C1 segment of cervical spinal cord (tissue), 14 donors: ENCODE measurements at regions not wholly inside any gene's neighbourhood (a gene's known extent, or its start where the extent isn't known, plus 50 kb on each side); places are given as distances from the start of the nearest gene placed in this dataset.
"Not testable (repeated sequence)": the region's sequence is repeated elsewhere in the genome, so short reads cannot be mapped to it uniquely, and the experiment has no call there.

Experiments
- DNase-seq, 14 donors: peaks; one replicate each; lab custom pipeline; 2025; lab: John Stamatoyannopoulos, UW

DNA sequence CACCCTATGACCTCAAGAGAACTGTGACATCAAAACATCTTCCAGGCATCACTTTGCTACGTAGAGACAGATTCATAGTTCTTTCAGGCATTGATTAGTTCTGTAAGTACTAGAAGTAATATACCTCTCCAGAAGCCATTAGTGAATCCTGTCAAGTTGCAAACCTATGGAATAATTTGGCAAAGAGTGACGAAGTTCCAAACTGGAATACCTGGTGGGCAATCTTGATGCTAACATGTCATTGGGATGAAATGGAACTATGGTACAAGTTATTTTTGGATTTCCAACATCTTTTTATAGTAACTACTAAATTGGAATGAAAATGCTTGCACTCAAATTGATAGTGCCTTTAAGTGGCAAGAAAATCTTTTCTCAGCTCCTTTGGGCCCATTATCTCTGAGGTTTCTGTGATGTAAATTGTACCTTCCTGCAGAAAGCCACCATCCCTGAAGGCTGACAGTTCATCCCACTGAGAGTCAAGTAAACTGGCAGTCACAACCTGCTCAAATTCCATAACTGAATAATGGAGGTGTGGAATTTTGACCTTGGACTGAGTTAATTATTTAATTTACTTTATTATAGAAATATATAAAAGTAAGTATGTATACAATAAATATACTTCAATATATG is 435.5 kb downstream of the DTWD2 start:
- no peak for DNase-seq

DNA sequence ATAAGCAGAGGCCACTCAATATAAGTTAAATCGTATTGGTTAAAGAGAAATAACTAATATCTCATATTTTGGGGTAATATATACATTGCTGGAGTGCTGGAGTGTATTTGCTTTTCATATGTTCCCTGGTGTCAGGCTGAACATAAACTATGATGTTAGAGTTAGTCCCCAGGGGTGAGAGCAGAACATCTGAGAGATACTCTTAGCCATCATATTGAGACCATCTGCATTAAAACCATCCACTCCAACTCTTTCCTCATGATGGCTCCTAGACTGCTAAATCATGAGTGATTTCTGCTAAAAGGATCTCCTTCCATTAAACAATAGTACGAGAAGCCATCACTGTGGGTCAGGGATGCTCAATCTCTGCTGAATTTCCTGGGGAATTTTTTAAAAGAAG is 436.2 kb downstream of the DTWD2 start:
- DNase-seq = no peak

GRCh38 chr5:118551716-118552115 is 436.6 kb downstream of the DTWD2 start:
- DNase-seq = no peak

- DNase-seq = no peak
Measured at GRCh38 chr5:118551031-118551430, 437.3 kb downstream of the DTWD2 start.

- no peak for DNase-seq
Measured at GRCh38 chr5:118548761-118549720, 439.3 kb downstream of the DTWD2 start.

- DNase-seq = no peak
Measured at GRCh38 chr5:118545470-118545869, 442.9 kb downstream of the DTWD2 start.

GRCh38 chr5:118544887-118545449 is 443.4 kb downstream of the DTWD2 start:
- DNase-seq = no peak

DNA sequence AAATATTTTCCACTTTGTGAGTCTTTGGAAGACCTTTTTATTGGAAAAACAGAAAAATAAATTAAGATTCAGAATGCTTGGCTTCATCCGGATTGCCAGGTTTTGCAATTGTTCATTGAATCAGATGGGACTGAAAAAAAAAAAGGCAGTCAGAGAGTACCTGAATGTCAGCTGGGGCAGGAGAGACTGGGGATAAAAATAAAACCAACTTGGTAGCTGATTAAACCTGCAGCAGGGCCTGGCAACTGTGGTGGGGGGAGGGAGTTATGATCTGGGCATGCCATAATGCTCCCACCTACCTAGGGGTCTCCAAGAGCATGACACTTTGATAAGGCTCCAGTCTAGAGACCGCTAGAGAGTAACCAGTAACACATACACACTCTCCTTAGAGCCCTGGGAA is 454.4 kb downstream of the DTWD2 start:
- DNase-seq = no peak

DNA sequence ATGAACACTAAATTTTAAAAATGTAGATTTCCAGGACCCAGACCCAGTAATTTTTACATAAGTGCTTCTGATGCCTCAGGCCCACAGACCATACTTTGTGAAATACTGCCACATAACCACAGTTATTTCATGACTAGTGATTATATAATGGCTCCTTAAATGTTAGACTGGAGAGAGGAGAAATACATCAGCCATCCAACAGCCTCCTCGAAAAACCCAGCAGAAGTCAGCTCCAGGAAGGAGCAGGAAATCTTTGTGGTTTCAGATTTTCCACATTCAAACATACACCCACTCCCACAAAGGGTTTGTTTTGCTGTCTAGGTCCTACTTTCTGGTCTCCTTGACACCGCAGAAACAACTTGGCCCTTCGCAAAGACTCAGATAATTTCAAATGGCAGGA is 455.2 kb downstream of the DTWD2 start:
- DNase-seq = no peak

DNA sequence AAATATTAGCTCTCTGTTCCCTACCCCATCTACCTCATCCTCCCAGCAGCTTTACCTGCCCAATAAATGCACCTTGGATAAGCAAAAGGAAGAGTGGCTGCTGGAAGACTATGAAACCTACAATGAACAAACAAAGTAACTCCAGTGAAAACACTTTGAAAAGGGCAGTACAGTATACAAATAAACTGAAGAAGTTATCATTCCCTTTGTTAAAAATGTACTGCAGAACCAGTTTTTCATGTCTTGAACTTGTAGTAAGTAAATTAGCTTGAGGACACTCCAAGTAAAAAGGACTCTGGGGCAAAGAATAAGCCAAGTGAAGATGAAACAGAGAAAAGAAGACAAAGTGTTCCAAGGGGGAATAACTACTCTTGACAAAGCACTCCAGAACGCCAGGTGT is 457.1 kb downstream of the DTWD2 start:
- DNase-seq = no peak

DNA sequence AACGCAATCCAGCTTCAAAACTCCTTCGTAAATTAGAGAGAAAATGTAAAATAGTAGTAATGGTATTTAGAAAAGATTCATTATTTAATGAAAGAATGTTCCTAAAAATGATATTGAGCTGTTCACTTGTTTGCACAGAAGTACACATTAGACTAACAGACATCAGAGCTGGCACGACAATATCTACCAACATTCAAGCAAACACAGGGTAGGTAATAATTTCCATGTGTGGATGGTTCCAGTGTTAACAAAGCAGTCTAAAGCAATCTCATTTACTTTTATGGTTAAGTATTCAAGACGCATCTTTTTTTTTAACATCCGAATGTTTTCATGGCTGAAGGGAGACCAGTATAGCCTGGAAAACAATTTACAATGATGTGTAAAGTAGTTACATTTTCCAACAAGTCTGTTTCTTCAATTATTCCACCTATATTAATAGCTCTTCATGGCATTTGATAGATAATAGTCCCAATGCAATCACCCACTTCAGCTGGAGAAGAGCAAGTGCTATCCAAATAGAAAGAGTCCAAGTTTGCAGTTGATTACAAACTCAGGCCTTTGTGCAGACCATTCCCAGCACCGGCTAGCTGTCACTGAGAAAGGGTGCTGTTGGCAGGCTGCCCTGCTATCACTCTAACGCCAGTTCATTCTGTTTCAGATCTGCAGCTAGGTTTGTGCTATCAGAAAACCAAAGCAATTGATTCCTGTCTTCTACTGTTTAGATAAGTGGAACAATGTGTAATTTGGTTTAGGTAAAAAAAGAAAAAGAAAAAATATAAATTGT is 458.8 kb downstream of the DTWD2 start:
- no peak for DNase-seq

DNA sequence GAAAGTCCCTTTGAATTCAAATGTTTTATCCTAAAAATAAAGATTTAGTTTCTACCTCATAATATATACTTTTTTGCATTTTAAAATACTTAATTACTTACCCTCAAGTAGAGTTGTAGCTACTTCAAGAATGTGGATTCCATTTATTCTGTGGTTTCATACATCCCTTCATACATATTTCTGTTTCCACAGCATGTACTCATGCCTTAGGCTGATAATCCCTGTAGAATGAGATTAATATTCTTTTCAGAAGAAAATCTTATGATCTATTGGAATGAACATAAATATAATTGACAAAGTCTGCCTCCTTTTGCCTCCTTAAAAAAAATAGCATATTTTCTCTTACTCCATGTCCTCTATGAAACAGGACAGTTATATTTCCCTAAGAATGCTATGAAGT is 465.7 kb downstream of the DTWD2 start:
- no peak for DNase-seq

- DNase-seq = peak in 1 of 14 donors; percentile 17
Measured at GRCh38 chr5:118520771-118521415, 467.5 kb downstream of the DTWD2 start.

GRCh38 chr5:118519466-118519865 is 468.9 kb downstream of the DTWD2 start:
- no peak for DNase-seq

DNA sequence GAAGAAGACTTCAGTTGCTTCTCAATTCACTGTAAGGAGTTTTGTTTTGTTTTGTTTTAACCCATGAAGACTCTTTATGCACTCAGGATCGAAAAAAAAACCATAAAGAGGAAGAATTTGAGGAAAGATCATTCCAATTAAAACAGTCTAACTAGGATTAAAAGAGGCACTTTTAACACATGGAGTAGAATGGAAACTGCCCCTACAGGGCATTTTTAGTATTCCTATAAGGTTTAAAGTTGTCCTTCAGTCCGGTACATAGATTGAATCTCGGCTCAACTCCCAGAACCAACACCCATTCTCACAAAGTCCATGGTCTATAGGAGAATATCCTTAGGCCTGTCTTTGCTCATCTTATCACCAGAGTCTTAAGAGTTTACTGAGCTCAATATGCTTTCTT is 469.6 kb downstream of the DTWD2 start:
- DNase-seq = no peak

DNA sequence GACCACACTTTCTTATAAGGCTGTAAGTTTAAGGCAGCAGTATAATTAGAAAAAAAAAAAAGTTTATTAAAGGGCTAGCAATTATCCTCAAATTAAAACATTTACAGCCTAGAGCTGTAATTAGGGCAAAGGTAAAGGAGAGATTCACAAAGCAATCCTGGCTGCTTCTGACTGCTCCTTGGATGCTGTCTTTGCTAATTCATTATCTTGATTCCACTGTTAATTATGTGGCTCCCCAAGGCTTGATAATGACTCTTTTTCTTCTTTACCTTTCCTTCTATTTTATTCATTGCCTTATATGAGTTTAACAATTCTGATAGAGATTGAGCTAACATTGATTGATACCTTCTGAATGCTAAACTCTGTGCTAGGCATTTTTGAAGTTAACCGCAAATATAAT is 476.5 kb downstream of the DTWD2 start:
- DNase-seq = no peak

- DNase-seq = no peak
Measured at GRCh38 chr5:118506217-118506852, 482.0 kb downstream of the DTWD2 start.

GRCh38 chr5:118502232-118502631 is 486.1 kb downstream of the DTWD2 start:
- DNase-seq = not testable (repeated sequence)

GRCh38 chr5:118491351-118491750 is 497.0 kb downstream of the DTWD2 start:
- no peak for DNase-seq

DNA sequence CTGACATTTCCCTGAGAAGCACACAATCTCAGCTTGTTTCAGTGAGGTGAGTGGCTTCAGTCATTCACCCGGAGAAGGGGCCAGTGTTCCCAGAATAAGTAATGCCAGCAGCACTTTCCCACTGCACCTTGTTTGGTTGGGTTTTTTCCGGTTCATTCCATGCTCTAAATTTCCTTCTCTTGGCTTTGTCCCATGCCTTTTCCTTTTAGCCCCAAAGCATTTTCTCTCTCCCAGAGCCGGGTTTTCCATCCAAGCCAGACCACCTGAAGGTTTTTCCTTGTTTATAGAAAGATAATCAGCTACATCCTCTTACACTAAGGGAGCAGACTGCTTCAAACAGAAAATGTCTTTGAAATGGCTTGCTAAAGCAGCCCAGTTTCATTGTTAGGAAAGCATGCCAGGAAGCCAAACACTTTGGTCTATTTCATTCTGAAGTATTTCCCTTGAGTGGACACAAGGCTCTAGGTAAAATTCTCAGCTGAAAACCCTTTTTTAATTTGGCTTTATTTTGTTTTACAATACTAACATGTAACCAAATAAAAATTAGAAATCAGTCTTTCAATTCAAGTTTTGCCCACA is 501.6 kb downstream of the DTWD2 start:
- no peak for DNase-seq

GRCh38 chr5:118479285-118479684 is 509.1 kb downstream of the DTWD2 start:
- no peak for DNase-seq
